Testis (tissue), 2 donors: ENCODE measurements at regions not wholly inside any gene's neighbourhood (a gene's known extent, or its start where the extent isn't known, plus 50 kb on each side); places are given as distances from the start of the nearest gene placed in this dataset.

ENCODE experiments used
- DNase-seq: peaks from one replicate; pipeline ENCODE4 v3.0.0-alpha.2; 2019
- H3K27ac ChIP-seq, 2 donors: fragments of 200-600 bp; sonication (generic); one replicate each; pipeline ENCODE4 v1.5.1; 2019
- H3K27me3 ChIP-seq: fragments of 200-600 bp; sonication (generic); one replicate; pipeline ENCODE4 v1.5.1; 2019
- H3K36me3 ChIP-seq: fragments of 200-600 bp; sonication (generic); one replicate; pipeline ENCODE4 v1.5.1; 2017; ENCODE audit warnings: low read depth; ENCODE audit errors: missing control alignments
- H3K4me1 ChIP-seq: fragments of 200-600 bp; sonication (generic); one replicate; pipeline ENCODE4 v1.5.1; 2019
- H3K4me3 ChIP-seq, 2 donors: fragments of 200-600 bp; sonication (generic); one replicate each; pipeline ENCODE4 v1.5.1; 2017 to 2019
- H3K9me3 ChIP-seq: fragments of 200-600 bp; sonication (generic); one replicate; pipeline ENCODE4 v1.5.1; 2017
- CTCF ChIP-seq, 3 experiments: fragments of 450-650 bp in 2 of 3; fragments of 200-600 bp in 1 of 3; sonication (generic) in 1 of 3; IDR thresholded peaks; one replicate each; pipeline ENCODE4 v1.5.1; 2016 to 2019; ENCODE audit warnings: antibody characterized with exemption in 3 of 3, mild to moderate bottlenecking in 2 of 3, moderate library complexity in 1 of 3
- POLR2A ChIP-seq: fragments of 450-650 bp; IDR thresholded peaks from one replicate; pipeline ENCODE4 v1.6.1; 2017; ENCODE audit warnings: antibody characterized with exemption, mild to moderate bottlenecking, moderate library complexity
- WGBS, 2 donors: methylation state at CpG; one replicate each; pipeline ENCODE4 v1.1.5; 2018; 5-methylcytosine and 5-hydroxymethylcytosine counted together
- intact Hi-C: fragments of 100-400 bp; cut with DNase I; formaldehyde crosslinking; loops from one replicate; pipeline ENCODE4 v1.15.1; 2023; ENCODE audit warnings: low total_unique reads

GRCh38 chr6:56806368-56806767, 148.5 kb upstream of the BEND6 start:
- no peaks in the 10 kb centered on the region for H3K9me3 ChIP-seq
- H3K4me1 ChIP-seq, result no peaks in the 10 kb centered on the region
- no peak overlapping the region for H3K4me3 ChIP-seq
- no peak overlapping the region for H3K27ac ChIP-seq
- no peak for DNase-seq
- no peaks in the 10 kb centered on the region for H3K27me3 ChIP-seq
- H3K36me3 ChIP-seq, result no peaks in the 10 kb centered on the region
- 89 to 96% methylated on average over 1 of the region's 1 CpG for WGBS, 2 donors
- TF ChIP-seq POLR2A (no peak), CTCF (IDR thresholded peaks at IDR 0.05) (no peak)
- intact Hi-C loops, result no loop called here

GRCh38 chr6:56804996-56805395, 149.9 kb upstream of the BEND6 start:
- no peaks in the 10 kb centered on the region for H3K4me1 ChIP-seq

GRCh38 chr6:56803594-56803993, 151.3 kb upstream of the BEND6 start:
- no peak overlapping the region for H3K27ac ChIP-seq
- 56 to 66% methylated on average over 2 of the region's 2 CpGs for WGBS, 2 donors
- H3K9me3 ChIP-seq, result no peaks in the 10 kb centered on the region
- no peaks in the 10 kb centered on the region for H3K27me3 ChIP-seq
- TF ChIP-seq CTCF (IDR thresholded peaks at IDR 0.05), result no peak
- no peak for TF ChIP-seq POLR2A
- no peak overlapping the region for H3K4me3 ChIP-seq
- DNase-seq, result no peak
- no peaks in the 10 kb centered on the region for H3K36me3 ChIP-seq
- intact Hi-C loops, result no loop called here
- H3K4me1 ChIP-seq, result no peaks in the 10 kb centered on the region

More at GRCh38 chr6:56804996-56805395, 149.9 kb upstream of the BEND6 start:
- 46 to 54% methylated on average over 1 of the region's 1 CpG for WGBS, 2 donors
- Histone ChIP-seq H3K4me3 (no peak overlapping the region), H3K27me3 (no peaks in the 10 kb centered on the region), H3K36me3 (no peaks in the 10 kb centered on the region), H3K9me3 (no peaks in the 10 kb centered on the region), H3K27ac (no peak overlapping the region)
- no peak for TF ChIP-seq CTCF (IDR thresholded peaks at IDR 0.05)
- no peak for TF ChIP-seq POLR2A
- intact Hi-C loops, result no loop called here
- DNase-seq, result no peak

GRCh38 chr6:56802584-56802983, 152.3 kb upstream of the BEND6 start:
- H3K27ac ChIP-seq, result no peak overlapping the region
- WGBS, 2 donors, result 35 to 53% methylated on average over 2 of the region's 2 CpGs
- intact Hi-C loops, result no loop called here
- no peak overlapping the region for H3K4me3 ChIP-seq
- TF ChIP-seq CTCF (IDR thresholded peaks at IDR 0.05) (no peak), POLR2A (no peak)
- no peak for DNase-seq
- H3K4me1 ChIP-seq, result no peaks in the 10 kb centered on the region
- H3K9me3 ChIP-seq, result no peaks in the 10 kb centered on the region
- no peaks in the 10 kb centered on the region for H3K36me3 ChIP-seq
- H3K27me3 ChIP-seq, result no peaks in the 10 kb centered on the region

- Histone ChIP-seq H3K9me3 (no peaks in the 10 kb centered on the region), H3K36me3 (no peaks in the 10 kb centered on the region), H3K4me1 (no peaks in the 10 kb centered on the region), H3K4me3 (no peak overlapping the region), H3K27ac (no peak overlapping the region), H3K27me3 (no peaks in the 10 kb centered on the region)
- intact Hi-C loops, result no loop called here
- no peak for DNase-seq
- WGBS, 2 donors, result 75 to 81% methylated on average over 3 of the region's 3 CpGs
- TF ChIP-seq CTCF (IDR thresholded peaks at IDR 0.05), result no peak
- TF ChIP-seq POLR2A, result no peak
These were observed 154.9 kb upstream of the BEND6 start for GRCh38 chr6:56799989-56800388.
